GM12878 (cell line): ENCODE measurements at regions not wholly inside any gene's neighbourhood (a gene's known extent, or its start where the extent isn't known, plus 50 kb on each side); places are given as distances from the start of the nearest gene placed in this dataset.

Experiments
- ATAC-seq: fragments of 200-7000 bp; cut with Tn5 transposase; 3 replicates; pipeline ENCODE4 v1.9.1; 2020; ENCODE audit warnings: mild to moderate bottlenecking, moderate library complexity
- BruUV-seq: library from RNA; stranded (reverse); fragments of 400-500 nt; replicated peaks from 2 replicates; lab custom pipeline; 2021; lab: Mats Ljungman, UMichigan
- CTCF ChIA-PET: fragments of 300-600 bp; sonication (Branson Sonifier 250); formaldehyde crosslinking; extraction: SDS; loops from one replicate; lab custom pipeline; 2021; ENCODE audit warnings: inconsistent platforms; lab: Yijun Ruan, JAX
- POLR2A ChIA-PET: fragments of 350-600 bp; formaldehyde crosslinking; extraction: SDS; loops from one replicate; lab custom pipeline; 2021; ENCODE audit warnings: inconsistent platforms; lab: Charles Lee
- RAD21 ChIA-PET: fragments of 300-600 bp; sonication (Branson Sonifier 250); formaldehyde crosslinking; loops from one replicate; lab custom pipeline; 2023; ENCODE audit warnings: antibody characterized with exemption; ENCODE audit not compliant: unreplicated experiment; lab: Charles Lee
- SMC1A ChIA-PET: fragments of 300-600 bp; sonication (Branson Sonifier 250); formaldehyde crosslinking; loops from one replicate; lab custom pipeline; 2023; ENCODE audit not compliant: unreplicated experiment, uncharacterized antibody; lab: Charles Lee
- DNase-seq: peaks from one replicate; pipeline ENCODE4 v3.0.0-alpha.2; 2011; ENCODE audit warnings: low read depth, low spot score
- FAIRE-seq: peaks from 3 replicates; lab custom pipeline; 2011; peaks lifted over from hg19 to GRCh38; lab: Jason Lieb, UNC
- H2AFZ ChIP-seq: 2 replicates; pipeline ENCODE4 v1.6.0; 2011; ENCODE audit warnings: low read depth, low read length, control low read depth; ENCODE audit not compliant: control insufficient read depth
- H3K27ac ChIP-seq: 2 replicates; pipeline ENCODE4 v1.5.1; 2011; ENCODE audit warnings: control low read depth; ENCODE audit not compliant: control insufficient read depth, insufficient read depth
- H3K27me3 ChIP-seq, 2 experiments: replicated peaks in 1 of 2; 2 replicates each; pipeline versions ENCODE4 v1.6.0 to v1.6.1; 2011; ENCODE audit warnings: low read length in 1 of 2; ENCODE audit not compliant: control insufficient read depth in 2 of 2, insufficient read depth in 2 of 2
- H3K36me3 ChIP-seq, 2 experiments: 2 replicates each; pipeline ENCODE4 v1.5.1; 2011; ENCODE audit warnings: low read length in 1 of 2; ENCODE audit not compliant: control insufficient read depth in 2 of 2, insufficient read depth in 2 of 2
- H3K4me1 ChIP-seq: 2 replicates; pipeline ENCODE4 v1.6.1; 2011; ENCODE audit warnings: mild to moderate bottlenecking, low read length, moderate library complexity, mixed read lengths; ENCODE audit not compliant: control insufficient read depth, insufficient read depth
- H3K4me2 ChIP-seq: 2 replicates; pipeline ENCODE4 v1.6.0; 2011; ENCODE audit warnings: control low read depth; ENCODE audit not compliant: control insufficient read depth, insufficient read depth
- H3K4me3 ChIP-seq: fragments of 200-600 bp; sonication (generic); 2 replicates; pipeline ENCODE4 v1.5.1; 2016
- H3K79me2 ChIP-seq: 2 replicates; pipeline ENCODE4 v1.6.0; 2011; ENCODE audit warnings: low read length; ENCODE audit not compliant: control insufficient read depth, insufficient read depth
- H3K9ac ChIP-seq: 2 replicates; pipeline ENCODE4 v1.8.0; 2011; ENCODE audit warnings: low read length, control low read depth, mixed read lengths; ENCODE audit not compliant: control insufficient read depth, insufficient read depth
- H3K9me3 ChIP-seq: replicated peaks from 3 replicates; pipeline ENCODE4 v1.5.1; 2011; ENCODE audit warnings: mild to moderate bottlenecking, low read length; ENCODE audit not compliant: control insufficient read depth, insufficient read depth
- H4K20me1 ChIP-seq: 2 replicates; pipeline ENCODE4 v1.6.0; 2011; ENCODE audit not compliant: control insufficient read depth, insufficient read depth
- BHLHE40 ChIP-seq, 2 experiments: fragments of 450-650 bp in 1 of 2; IDR thresholded peaks; 2 replicates each; pipeline ENCODE4 v1.6.1; 2011 to 2017; ENCODE audit warnings: low read depth in 2 of 2, borderline replicate concordance in 1 of 2, improper control_type of control experiment in 1 of 2, low read length in 1 of 2, mild to moderate bottlenecking in 1 of 2
- CBFB ChIP-seq: IDR thresholded peaks from 2 replicates; pipeline ENCODE4 v1.6.1; 2016; ENCODE audit warnings: antibody characterized with exemption, low read depth
- CBX5 ChIP-seq: sonication (generic); IDR thresholded peaks from 2 replicates; pipeline ENCODE4 v1.6.1; 2016; ENCODE audit warnings: low read depth, moderate library complexity, mild to moderate bottlenecking, inconsistent platforms
- EED ChIP-seq: sonication (generic); IDR thresholded peaks from 2 replicates; pipeline ENCODE4 v1.6.1; 2016; ENCODE audit warnings: antibody characterized with exemption, low read depth
- MXI1 ChIP-seq: fragments of 150-350 bp; IDR thresholded peaks from 2 replicates; pipeline ENCODE4 v1.6.1; 2011; ENCODE audit warnings: low read depth, mild to moderate bottlenecking, inconsistent platforms, low read length, improper control_type of control experiment
- NBN ChIP-seq: fragments of 450-650 bp; IDR thresholded peaks from 2 replicates; pipeline ENCODE4 v1.6.1; 2016
- NFXL1 ChIP-seq: fragments of 450-650 bp; IDR thresholded peaks from 2 replicates; pipeline ENCODE4 v1.6.1; 2017; ENCODE audit warnings: antibody characterized with exemption, mild to moderate bottlenecking, borderline replicate concordance
- NR2C1 ChIP-seq: fragments of 450-650 bp; IDR thresholded peaks from 2 replicates; pipeline ENCODE4 v1.6.1; 2017; ENCODE audit warnings: antibody characterized with exemption, mild to moderate bottlenecking, moderate library complexity
- RAD21 ChIP-seq: IDR thresholded peaks from 2 replicates; pipeline ENCODE4 v1.6.1; 2011; ENCODE audit warnings: mild to moderate bottlenecking, low read depth, low read length, moderate library complexity; ENCODE audit not compliant: insufficient read depth
- RFX5 ChIP-seq: IDR thresholded peaks from 2 replicates; pipeline ENCODE4 v1.6.1; 2011; ENCODE audit warnings: low read depth, low read length, improper control_type of control experiment
- SRF ChIP-seq, 2 experiments: IDR thresholded peaks; 2 replicates each; pipeline ENCODE4 v1.6.1; 2011; ENCODE audit warnings: low read depth in 2 of 2, low read length in 2 of 2, mild to moderate bottlenecking in 1 of 2, moderate library complexity in 1 of 2
- WGBS: methylation state at CpG from one replicate; pipeline ENCODE4 v1.1.6; 2016; ENCODE audit warnings: low lambda C conversion rate; ENCODE audit not compliant: insufficient replicate concordance, insufficient coverage; ENCODE audit errors: missing lambda C conversion rate; 5-methylcytosine and 5-hydroxymethylcytosine counted together
- in situ Hi-C: fragments of 300-500 bp; cut with MboI; formaldehyde crosslinking; loops from 9 replicates; pipeline ENCODE4 v1.14.3; 2018; ENCODE audit warnings: mixed read lengths
- intact Hi-C: fragments of 100-400 bp; cut with micrococcal nuclease; formaldehyde crosslinking; loops from one replicate; pipeline ENCODE4 v1.14.2; 2022; ENCODE audit not compliant: unreplicated experiment
- TF ChIP-seq, protein P1 (sequence below): IDR thresholded peaks from 2 replicates; pipeline ENCODE4 v1.6.1; 2012; ENCODE audit warnings: low read depth, low read length, improper control_type of control experiment
- TF ChIP-seq, protein P2 (sequence below): fragments of 450-650 bp; IDR thresholded peaks from 2 replicates; pipeline ENCODE4 v1.6.1; 2017; ENCODE audit warnings: antibody characterized with exemption, mild to moderate bottlenecking, moderate library complexity
- TF ChIP-seq, protein P3 (sequence below): fragments of 450-650 bp; formaldehyde crosslinking; IDR thresholded peaks from 2 replicates; pipeline ENCODE4 v1.4.0; 2022; ENCODE audit warnings: mild to moderate bottlenecking, moderate library complexity

DNA sequence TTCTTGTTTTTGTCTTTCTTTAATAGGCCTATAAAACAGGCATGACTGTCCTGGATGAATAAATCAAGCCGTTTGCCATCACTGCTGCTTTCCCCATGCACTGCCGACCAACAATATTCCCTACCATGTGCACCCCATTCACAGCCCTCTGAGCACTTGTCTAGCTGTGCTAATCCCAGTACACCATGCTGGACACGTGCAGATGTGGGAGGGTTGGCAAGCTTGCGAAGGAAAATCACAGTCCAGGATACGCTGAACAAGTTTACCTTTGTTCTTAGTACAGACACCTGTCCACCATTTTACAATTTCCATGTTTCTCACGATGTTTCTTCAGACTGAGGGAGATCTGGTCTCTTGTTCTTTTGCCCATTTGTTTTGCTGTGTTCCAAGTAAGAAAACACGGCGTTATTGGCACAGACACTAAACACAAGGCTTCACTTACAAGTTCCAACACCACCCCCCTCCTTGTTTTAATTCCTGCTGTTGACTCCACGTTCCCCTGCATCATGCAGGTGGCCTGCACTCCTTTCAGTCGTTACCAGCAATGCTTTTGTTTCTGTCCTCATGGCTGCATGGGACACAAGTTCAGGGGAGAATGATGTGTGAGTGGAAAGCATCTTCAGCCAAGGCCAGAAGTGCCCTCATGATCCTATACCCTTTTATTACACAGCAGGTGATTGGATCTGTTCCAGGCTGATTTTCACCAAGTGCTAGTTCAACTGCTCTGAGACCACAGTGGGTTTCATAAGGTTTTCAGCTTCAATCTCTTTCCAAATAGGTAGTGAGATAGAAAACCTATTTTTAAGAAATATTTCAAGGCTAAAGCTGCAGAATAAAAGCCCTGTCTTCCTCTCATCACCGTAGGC is 608.9 kb downstream of the IRX1 start:
- WGBS: 25% methylated on average over 11 of the region's 11 CpGs
- no TSS peak for BruUV-seq
- H3K4me2 ChIP-seq: no peak overlapping the region
- no peaks in the 10 kb centered on the region for H3K36me3 ChIP-seq
- FAIRE-seq (peak; percentile 31), DNase-seq (no peak), ATAC-seq (no peak)
- H3K4me1 ChIP-seq: no peaks in the 10 kb centered on the region
- no peak overlapping the region for H3K4me3 ChIP-seq
- no peak overlapping the region for H2AFZ ChIP-seq
- no peaks in the 10 kb centered on the region for H3K27me3 ChIP-seq
- in situ Hi-C loops (no loop called here), intact Hi-C loops (no loop called here)
- ChIA-PET CTCF (no interaction called here), RAD21 (no interaction called here), POLR2A (no interaction called here), SMC1A (no interaction called here)
- no peaks in the 10 kb centered on the region; the same call in 1 of the 3 replicates for H3K9me3 ChIP-seq
- no peak overlapping the region for H3K9ac ChIP-seq
- no peaks in the 10 kb centered on the region for H4K20me1 ChIP-seq
- H3K27ac ChIP-seq: no peak overlapping the region
- no peaks in the 10 kb centered on the region for H3K79me2 ChIP-seq
- no peak for TF ChIP-seq CBFB
- no peak for TF ChIP-seq RAD21
- no peak for TF ChIP-seq CBX5
- no peak for TF ChIP-seq NR2C1
- no peak for TF ChIP-seq SRF (IDR thresholded peaks at IDR 0.05; ENCODE audit: low read depth in 2 of 2, low read length in 2 of 2)
- TF ChIP-seq NFXL1: no peak
- no peak for TF ChIP-seq EED
- TF ChIP-seq, protein P1, sequence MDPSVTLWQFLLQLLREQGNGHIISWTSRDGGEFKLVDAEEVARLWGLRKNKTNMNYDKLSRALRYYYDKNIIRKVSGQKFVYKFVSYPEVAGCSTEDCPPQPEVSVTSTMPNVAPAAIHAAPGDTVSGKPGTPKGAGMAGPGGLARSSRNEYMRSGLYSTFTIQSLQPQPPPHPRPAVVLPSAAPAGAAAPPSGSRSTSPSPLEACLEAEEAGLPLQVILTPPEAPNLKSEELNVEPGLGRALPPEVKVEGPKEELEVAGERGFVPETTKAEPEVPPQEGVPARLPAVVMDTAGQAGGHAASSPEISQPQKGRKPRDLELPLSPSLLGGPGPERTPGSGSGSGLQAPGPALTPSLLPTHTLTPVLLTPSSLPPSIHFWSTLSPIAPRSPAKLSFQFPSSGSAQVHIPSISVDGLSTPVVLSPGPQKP: no peak
- TF ChIP-seq, protein P2, sequence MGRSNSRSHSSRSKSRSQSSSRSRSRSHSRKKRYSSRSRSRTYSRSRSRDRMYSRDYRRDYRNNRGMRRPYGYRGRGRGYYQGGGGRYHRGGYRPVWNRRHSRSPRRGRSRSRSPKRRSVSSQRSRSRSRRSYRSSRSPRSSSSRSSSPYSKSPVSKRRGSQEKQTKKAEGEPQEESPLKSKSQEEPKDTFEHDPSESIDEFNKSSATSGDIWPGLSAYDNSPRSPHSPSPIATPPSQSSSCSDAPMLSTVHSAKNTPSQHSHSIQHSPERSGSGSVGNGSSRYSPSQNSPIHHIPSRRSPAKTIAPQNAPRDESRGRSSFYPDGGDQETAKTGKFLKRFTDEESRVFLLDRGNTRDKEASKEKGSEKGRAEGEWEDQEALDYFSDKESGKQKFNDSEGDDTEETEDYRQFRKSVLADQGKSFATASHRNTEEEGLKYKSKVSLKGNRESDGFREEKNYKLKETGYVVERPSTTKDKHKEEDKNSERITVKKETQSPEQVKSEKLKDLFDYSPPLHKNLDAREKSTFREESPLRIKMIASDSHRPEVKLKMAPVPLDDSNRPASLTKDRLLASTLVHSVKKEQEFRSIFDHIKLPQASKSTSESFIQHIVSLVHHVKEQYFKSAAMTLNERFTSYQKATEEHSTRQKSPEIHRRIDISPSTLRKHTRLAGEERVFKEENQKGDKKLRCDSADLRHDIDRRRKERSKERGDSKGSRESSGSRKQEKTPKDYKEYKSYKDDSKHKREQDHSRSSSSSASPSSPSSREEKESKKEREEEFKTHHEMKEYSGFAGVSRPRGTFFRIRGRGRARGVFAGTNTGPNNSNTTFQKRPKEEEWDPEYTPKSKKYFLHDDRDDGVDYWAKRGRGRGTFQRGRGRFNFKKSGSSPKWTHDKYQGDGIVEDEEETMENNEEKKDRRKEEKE: no peak
- no peak for TF ChIP-seq NBN
- TF ChIP-seq RFX5: no peak
- TF ChIP-seq MXI1: no peak
- TF ChIP-seq, protein P3, sequence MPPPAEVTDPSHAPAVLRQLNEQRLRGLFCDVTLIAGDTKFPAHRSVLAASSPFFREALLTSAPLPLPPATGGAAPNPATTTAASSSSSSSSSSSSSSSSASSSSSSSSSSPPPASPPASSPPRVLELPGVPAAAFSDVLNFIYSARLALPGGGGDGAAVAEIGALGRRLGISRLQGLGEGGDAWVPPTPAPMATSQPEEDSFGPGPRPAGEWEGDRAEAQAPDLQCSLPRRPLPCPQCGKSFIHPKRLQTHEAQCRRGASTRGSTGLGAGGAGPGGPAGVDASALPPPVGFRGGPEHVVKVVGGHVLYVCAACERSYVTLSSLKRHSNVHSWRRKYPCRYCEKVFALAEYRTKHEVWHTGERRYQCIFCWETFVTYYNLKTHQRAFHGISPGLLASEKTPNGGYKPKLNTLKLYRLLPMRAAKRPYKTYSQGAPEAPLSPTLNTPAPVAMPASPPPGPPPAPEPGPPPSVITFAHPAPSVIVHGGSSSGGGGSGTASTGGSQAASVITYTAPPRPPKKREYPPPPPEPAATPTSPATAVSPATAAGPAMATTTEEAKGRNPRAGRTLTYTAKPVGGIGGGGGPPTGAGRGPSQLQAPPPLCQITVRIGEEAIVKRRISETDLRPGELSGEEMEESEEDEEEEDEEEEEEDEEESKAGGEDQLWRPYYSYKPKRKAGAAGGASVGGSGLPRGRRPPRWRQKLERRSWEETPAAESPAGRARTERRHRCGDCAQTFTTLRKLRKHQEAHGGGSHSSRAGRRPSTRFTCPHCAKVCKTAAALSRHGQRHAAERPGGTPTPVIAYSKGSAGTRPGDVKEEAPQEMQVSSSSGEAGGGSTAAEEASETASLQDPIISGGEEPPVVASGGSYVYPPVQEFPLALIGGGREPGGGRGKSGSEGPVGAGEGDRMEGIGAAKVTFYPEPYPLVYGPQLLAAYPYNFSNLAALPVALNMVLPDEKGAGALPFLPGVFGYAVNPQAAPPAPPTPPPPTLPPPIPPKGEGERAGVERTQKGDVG (CRISPR knock-in tag): no peak
- no peak for TF ChIP-seq BHLHE40 (IDR thresholded peaks at IDR 0.05; ENCODE audit: borderline replicate concordance in 1 of 2, low read depth in 2 of 2, low read length in 1 of 2)
